PC-3 (cell line): ENCODE measurements at regions not wholly inside any gene's neighbourhood (a gene's known extent, or its start where the extent isn't known, plus 50 kb on each side); places are given as distances from the start of the nearest gene placed in this dataset.
A peak's percentile ranks its signal among the peaks of the same experiment; 100 is the strongest.

Experiments used
- ATAC-seq: fragments of 200-7000 bp; cut with Tn5 transposase; 2 replicates; pipeline ENCODE4 v1.9.1; 2020; ENCODE audit warnings: mild to moderate bottlenecking, moderate library complexity
- BruUV-seq: library from RNA; stranded (reverse); fragments of 400-500 nt; replicated peaks from 2 replicates; lab custom pipeline; 2021; lab: Mats Ljungman, UMichigan
- CTCF ChIA-PET: fragments of 300-600 bp; sonication (Branson Sonifier 250); formaldehyde crosslinking; loops from one replicate; lab custom pipeline; 2022; ENCODE audit warnings: antibody characterized with exemption; lab: Charles Lee
- POLR2A ChIA-PET: fragments of 300-600 bp; sonication (Branson Sonifier 250); formaldehyde crosslinking; loops from one replicate; lab custom pipeline; 2022; ENCODE audit warnings: antibody characterized with exemption; ENCODE audit not compliant: unreplicated experiment; lab: Charles Lee
- DNase-seq: peaks from one replicate; pipeline ENCODE4 v3.0.0-alpha.2; 2015
- H2AFZ ChIP-seq: fragments of 300-600 bp; sonication (generic); 2 replicates; pipeline ENCODE4 v1.6.0; 2016; ENCODE audit warnings: antibody characterized with exemption, low read length
- H3F3A ChIP-seq: fragments of 300-600 bp; sonication (generic); one replicate; pipeline ENCODE4 v1.6.0; 2017; ENCODE audit warnings: antibody characterized with exemption, low read length, control low read depth, mild to moderate bottlenecking; ENCODE audit not compliant: unreplicated experiment
- H3K27ac ChIP-seq: fragments of 300-600 bp; sonication (generic); 2 replicates; pipeline ENCODE4 v1.5.1; 2016; ENCODE audit warnings: mild to moderate bottlenecking, low read length
- H3K27me3 ChIP-seq: fragments of 300-600 bp; sonication (generic); 2 replicates; pipeline ENCODE4 v1.6.1; 2016; ENCODE audit warnings: low read length, mixed read lengths
- H3K36me3 ChIP-seq: fragments of 300-600 bp; sonication (generic); 2 replicates; pipeline ENCODE4 v1.6.1; 2016; ENCODE audit warnings: low read depth, mixed run types, low read length, mixed read lengths
- H3K4me1 ChIP-seq: fragments of 300-600 bp; sonication (generic); 2 replicates; pipeline ENCODE4 v1.5.1; 2016; ENCODE audit warnings: low read length; ENCODE audit not compliant: insufficient read depth
- H3K4me2 ChIP-seq: fragments of 300-600 bp; sonication (generic); 2 replicates; pipeline ENCODE4 v1.6.0; 2016; ENCODE audit warnings: low read length
- H3K4me3 ChIP-seq: fragments of 300-600 bp; sonication (generic); 2 replicates; pipeline ENCODE4 v1.5.1; 2016; ENCODE audit warnings: mild to moderate bottlenecking, low read length, mixed read lengths
- H3K79me2 ChIP-seq: fragments of 300-600 bp; sonication (generic); 2 replicates; pipeline ENCODE4 v1.6.1; 2017; ENCODE audit warnings: low read length, mixed read lengths
- H3K9ac ChIP-seq: fragments of 300-600 bp; sonication (generic); 2 replicates; pipeline ENCODE4 v1.6.0; 2016; ENCODE audit warnings: mild to moderate bottlenecking, low read length
- H3K9me2 ChIP-seq: fragments of 300-600 bp; sonication (generic); replicated peaks from 2 replicates; pipeline ENCODE4 v1.6.1; 2016; ENCODE audit warnings: mixed run types, low read length, mixed read lengths
- H3K9me3 ChIP-seq: fragments of 300-600 bp; sonication (generic); 2 replicates; pipeline ENCODE4 v1.6.1; 2016; ENCODE audit warnings: low read length, mixed read lengths
- H4K20me1 ChIP-seq: fragments of 300-600 bp; sonication (generic); 2 replicates; pipeline ENCODE4 v1.6.1; 2016; ENCODE audit warnings: low read length, mixed read lengths
- CTCF ChIP-seq: fragments of 300-600 bp; sonication (generic); conservative IDR thresholded peaks from 2 replicates; pipeline ENCODE4 v1.5.1; 2017; ENCODE audit warnings: antibody characterized with exemption, low read depth, mild to moderate bottlenecking, low read length
- EZH2 ChIP-seq: fragments of 300-600 bp; sonication (generic); IDR thresholded peaks from one replicate; pipeline ENCODE4 v1.6.1; 2017; ENCODE audit warnings: antibody characterized with exemption, mild to moderate bottlenecking, low read length; ENCODE audit not compliant: unreplicated experiment
- EZH2phosphoT487 ChIP-seq: fragments of 300-600 bp; sonication (generic); IDR thresholded peaks from 2 replicates; pipeline ENCODE4 v1.6.1; 2018; ENCODE audit warnings: mild to moderate bottlenecking, antibody characterized with exemption, low read length, borderline replicate concordance
- intact Hi-C: fragments of 100-400 bp; cut with micrococcal nuclease; formaldehyde crosslinking; loops from 2 replicates; pipeline ENCODE4 v1.9.0; 2023

GRCh38 chr11:27898166-27898565, 197.9 kb upstream of the BDNF start:
- no peaks in the 10 kb centered on the region for H3K79me2 ChIP-seq
- H3K9me3 ChIP-seq = no peaks in the 10 kb centered on the region
- intact Hi-C loops = loop anchor here (2.0 kb wide), 3 partner anchors 15 to 127 kb away; no protein-coding TSS in a partner anchor
- no TSS peak for BruUV-seq
- H3K9ac ChIP-seq = no peak overlapping the region
- H3K27me3 ChIP-seq = no peaks in the 10 kb centered on the region
- no peak overlapping the region for H2AFZ ChIP-seq
- H3K27ac ChIP-seq = peak overlapping the region; percentile 43
- no peaks in the 10 kb centered on the region for H3K36me3 ChIP-seq
- peak; percentile 71 for DNase-seq
- H3K4me2 ChIP-seq = no peak overlapping the region
- ATAC-seq = peak; percentile 91
- POLR2A ChIA-PET = interaction anchor here (0.5 kb wide), 1 partner anchor 17 kb away, joined by 3 read pairs; no protein-coding TSS in a partner anchor
- H3K4me1 ChIP-seq = peaks cover 27% of the 10 kb centered on the region
- H3F3A ChIP-seq = no peaks in the 10 kb centered on the region
- H3K4me3 ChIP-seq = no peak overlapping the region
- H4K20me1 ChIP-seq = no peaks in the 10 kb centered on the region
- TF ChIP-seq EZH2phosphoT487 (no peak), CTCF (no peak)
- no peaks in the 10 kb centered on the region for H3K9me2 ChIP-seq
- CTCF ChIA-PET = interaction anchor here (0.6 kb wide), 1 partner anchor 632 kb away, joined by 3 read pairs; no protein-coding TSS in a partner anchor

GRCh38 chr11:27896096-27896495, 195.8 kb upstream of the BDNF start:
- no peak for DNase-seq
- Histone ChIP-seq H3K27me3 (no peaks in the 10 kb centered on the region), H3K27ac (no peak overlapping the region), H3K4me1 (peaks cover 16% of the 10 kb centered on the region), H3K79me2 (no peaks in the 10 kb centered on the region), H4K20me1 (no peaks in the 10 kb centered on the region), H3K9ac (no peak overlapping the region), H3K9me3 (no peaks in the 10 kb centered on the region), H3K36me3 (no peaks in the 10 kb centered on the region), H2AFZ (no peak overlapping the region), H3K9me2 (no peaks in the 10 kb centered on the region), H3K4me3 (no peak overlapping the region), H3K4me2 (no peak overlapping the region), H3F3A (no peaks in the 10 kb centered on the region)
- ATAC-seq = no peak
- intact Hi-C loops = no loop called here
- TF ChIP-seq EZH2phosphoT487 (no peak), EZH2 (no peak), CTCF (no peak)
- POLR2A ChIA-PET = no interaction called here
- no TSS peak for BruUV-seq
- CTCF ChIA-PET = no interaction called here

GRCh38 chr11:27894552-27894951, 194.3 kb upstream of the BDNF start:
- Histone ChIP-seq H3K9me2 (no peaks in the 10 kb centered on the region), H3K9me3 (no peaks in the 10 kb centered on the region), H2AFZ (no peak overlapping the region), H4K20me1 (no peaks in the 10 kb centered on the region), H3K79me2 (no peaks in the 10 kb centered on the region), H3F3A (no peaks in the 10 kb centered on the region), H3K9ac (no peak overlapping the region), H3K4me3 (no peak overlapping the region), H3K27ac (no peak overlapping the region), H3K4me2 (no peak overlapping the region), H3K27me3 (no peaks in the 10 kb centered on the region), H3K4me1 (peaks cover 16% of the 10 kb centered on the region), H3K36me3 (no peaks in the 10 kb centered on the region)
- ATAC-seq (no peak), DNase-seq (no peak)
- TF ChIP-seq EZH2phosphoT487 (no peak), CTCF (no peak), EZH2 (no peak)
- no TSS peak for BruUV-seq
- ChIA-PET CTCF (no interaction called here), POLR2A (no interaction called here)
- intact Hi-C loops = no loop called here
